Brain microvascular endothelial cell (primary cell): ENCODE measurements at regions not wholly inside any gene's neighbourhood (a gene's known extent, or its start where the extent isn't known, plus 50 kb on each side); places are given as distances from the start of the nearest gene placed in this dataset.

ENCODE experiments used
- DNase-seq: peaks from one replicate; pipeline ENCODE4 v3.0.0-alpha.2; 2020
- H3K27ac ChIP-seq: fragments of 250-450 bp; sonication (Bioruptor Pico); 2 replicates; pipeline ENCODE4 v1.5.1; 2020; ENCODE audit warnings: mild to moderate bottlenecking, moderate library complexity
- H3K27me3 ChIP-seq: fragments of 250-450 bp; sonication (Bioruptor Pico); replicated peaks from 2 replicates; pipeline ENCODE4 v1.5.1; 2020; ENCODE audit warnings: mild to moderate bottlenecking
- H3K36me3 ChIP-seq: fragments of 250-450 bp; sonication (Bioruptor Pico); replicated peaks from 2 replicates; pipeline ENCODE4 v1.5.1; 2020; ENCODE audit warnings: mild to moderate bottlenecking
- H3K4me3 ChIP-seq: 2 replicates; pipeline ENCODE4 v1.5.1; 2011; ENCODE audit warnings: low read depth, mild to moderate bottlenecking, control low read depth, low read length, moderate library complexity
- CTCF ChIP-seq: IDR thresholded peaks from 2 replicates; pipeline ENCODE4 v1.5.1; 2011; ENCODE audit warnings: low read depth, mild to moderate bottlenecking, moderate library complexity, low read length, control low read depth, inconsistent platforms; ENCODE audit errors: missing control alignments
- in situ Hi-C: cut with HindIII; loops from 2 replicates; pipeline ENCODE4 v1.10.0; 2017; ENCODE audit warnings: low sequenced_read_pairs, low pct_ligation_motif_present

GRCh38 chr11:69956669-69957190 lies 121.4 kb upstream of the ANO1 start:
- no peak for DNase-seq
- no peak for TF ChIP-seq CTCF
- in situ Hi-C loops: no loop called here
- no peak overlapping the region for H3K4me3 ChIP-seq
- no peaks in the 10 kb centered on the region for H3K27me3 ChIP-seq
- no peaks in the 10 kb centered on the region for H3K36me3 ChIP-seq
- H3K27ac ChIP-seq: no peak overlapping the region

GRCh38 chr11:69957849-69958248 lies 120.3 kb upstream of the ANO1 start:
- in situ Hi-C loops: no loop called here
- Histone ChIP-seq H3K27me3 (no peaks in the 10 kb centered on the region), H3K36me3 (no peaks in the 10 kb centered on the region), H3K27ac (no peak overlapping the region), H3K4me3 (no peak overlapping the region)
- no peak for DNase-seq
- TF ChIP-seq CTCF: no peak

GRCh38 chr11:69958308-69958707 lies 119.8 kb upstream of the ANO1 start:
- no peaks in the 10 kb centered on the region for H3K27me3 ChIP-seq
- no peak overlapping the region for H3K27ac ChIP-seq
- in situ Hi-C loops: no loop called here

GRCh38 chr11:69959461-69959860 lies 118.7 kb upstream of the ANO1 start:
- Histone ChIP-seq H3K4me3 (no peak overlapping the region), H3K27me3 (no peaks in the 10 kb centered on the region), H3K27ac (no peak overlapping the region), H3K36me3 (no peaks in the 10 kb centered on the region)
- TF ChIP-seq CTCF: no peak
- no peak for DNase-seq
- in situ Hi-C loops: no loop called here

More at GRCh38 chr11:69958308-69958707, 119.8 kb upstream of the ANO1 start:
- H3K36me3 ChIP-seq: no peaks in the 10 kb centered on the region
- peak; percentile 82 for DNase-seq
- H3K4me3 ChIP-seq: no peak overlapping the region
- TF ChIP-seq CTCF: no peak

GRCh38 chr11:69961738-69962137 lies 116.4 kb upstream of the ANO1 start:
- no peak overlapping the region for H3K27ac ChIP-seq
- no peak for DNase-seq
- no peak for TF ChIP-seq CTCF
- H3K36me3 ChIP-seq: no peaks in the 10 kb centered on the region
- H3K4me3 ChIP-seq: no peak overlapping the region
- no peaks in the 10 kb centered on the region for H3K27me3 ChIP-seq
- in situ Hi-C loops: no loop called here

GRCh38 chr11:69962152-69962551 lies 116.0 kb upstream of the ANO1 start:
- no peak for TF ChIP-seq CTCF
- no peak overlapping the region for H3K27ac ChIP-seq
- no peaks in the 10 kb centered on the region for H3K27me3 ChIP-seq
- H3K36me3 ChIP-seq: no peaks in the 10 kb centered on the region
- peak; percentile 64 for DNase-seq
- in situ Hi-C loops: no loop called here
- H3K4me3 ChIP-seq: no peak overlapping the region
